Vagina (tissue), 2 donors: ENCODE measurements at regions not wholly inside any gene's neighbourhood (a gene's known extent, or its start where the extent isn't known, plus 50 kb on each side); places are given as distances from the start of the nearest gene placed in this dataset.

Experiments
- DNase-seq, 2 donors: peaks; one replicate each; pipeline ENCODE4 v3.0.0-alpha.2; 2017; ENCODE audit errors: extremely low spot score in 2 of 2
- H3K27ac ChIP-seq: fragments of 200-600 bp; sonication (generic); one replicate; pipeline ENCODE4 v1.5.1; 2019
- H3K27me3 ChIP-seq: fragments of 200-600 bp; sonication (generic); one replicate; pipeline ENCODE4 v1.5.1; 2019
- H3K36me3 ChIP-seq, 2 donors: fragments of 200-600 bp; sonication (generic); one replicate each; pipeline ENCODE4 v1.5.1; 2017 to 2019
- H3K4me1 ChIP-seq: fragments of 200-600 bp; sonication (generic); one replicate; pipeline ENCODE4 v1.5.1; 2019
- H3K4me3 ChIP-seq, 2 donors: fragments of 200-600 bp; sonication (generic); 1 replicate in 1 of 2; 2 replicates in 1 of 2; pipeline ENCODE4 v1.5.1; 2016 to 2019
- H3K9me3 ChIP-seq: fragments of 200-600 bp; sonication (generic); one replicate; pipeline ENCODE4 v1.5.1; 2019
- CTCF ChIP-seq, 3 experiments: fragments of 450-650 bp in 2 of 3; fragments of 200-600 bp in 1 of 3; sonication (generic) in 1 of 3; IDR thresholded peaks; one replicate each; pipeline ENCODE4 v1.5.1; 2017 to 2019; ENCODE audit warnings: antibody characterized with exemption in 3 of 3, mild to moderate bottlenecking in 2 of 3, moderate library complexity in 2 of 3
- POLR2A ChIP-seq, 2 donors: fragments of 450-650 bp; IDR thresholded peaks; one replicate each; pipeline ENCODE4 v1.6.1; 2017; ENCODE audit warnings: antibody characterized with exemption in 2 of 2, mild to moderate bottlenecking in 2 of 2, moderate library complexity in 2 of 2
- POLR2AphosphoS5 ChIP-seq, 2 donors: sonication (generic); formaldehyde crosslinking; IDR thresholded peaks; one replicate each; pipeline ENCODE4 v1.9.0; 2017; ENCODE audit warnings: antibody characterized with exemption in 2 of 2, mild to moderate bottlenecking in 2 of 2, low read depth in 1 of 2; ENCODE audit not compliant: insufficient read depth in 1 of 2
- intact Hi-C: fragments of 100-400 bp; cut with DNase I; formaldehyde crosslinking; loops from one replicate; pipeline ENCODE4 v1.15.1; 2023

- H3K27ac ChIP-seq, result no peak overlapping the region
- no peaks in the 10 kb centered on the region for H3K36me3 ChIP-seq
- no peak for TF ChIP-seq CTCF (IDR thresholded peaks at IDR 0.05)
- TF ChIP-seq POLR2A (IDR thresholded peaks at IDR 0.05), result no peak
- TF ChIP-seq POLR2AphosphoS5 (IDR thresholded peaks at IDR 0.05; ENCODE audit: insufficient read depth in 1 of 2, low read depth in 1 of 2), result no peak
- peak; percentile 29 to 72 for DNase-seq
- no peak overlapping the region for H3K4me3 ChIP-seq
- H3K9me3 ChIP-seq, result no peaks in the 10 kb centered on the region
- H3K27me3 ChIP-seq, result no peaks in the 10 kb centered on the region
- intact Hi-C loops, result no loop called here
- no peaks in the 10 kb centered on the region for H3K4me1 ChIP-seq
These were observed 390.7 kb downstream of the NPHP4 start for GRCh38 chr1:5601516-5601915.

- Histone ChIP-seq H3K27me3 (no peaks in the 10 kb centered on the region), H3K36me3 (no peaks in the 10 kb centered on the region), H3K4me3 (no peak overlapping the region), H3K27ac (no peak overlapping the region), H3K4me1 (no peaks in the 10 kb centered on the region), H3K9me3 (no peaks in the 10 kb centered on the region)
- DNase-seq, result peak; percentile 44 to 88
- TF ChIP-seq CTCF (IDR thresholded peaks at IDR 0.05), result no peak
- no peak for TF ChIP-seq POLR2A (IDR thresholded peaks at IDR 0.05)
- no peak for TF ChIP-seq POLR2AphosphoS5 (IDR thresholded peaks at IDR 0.05; ENCODE audit: insufficient read depth in 1 of 2, low read depth in 1 of 2)
- intact Hi-C loops, result no loop called here
These were observed 392.7 kb downstream of the NPHP4 start for GRCh38 chr1:5599541-5599940.

- DNase-seq, result peak; percentile 49 to 56
- H3K9me3 ChIP-seq, result no peaks in the 10 kb centered on the region
- H3K36me3 ChIP-seq, result no peaks in the 10 kb centered on the region
- H3K27me3 ChIP-seq, result no peaks in the 10 kb centered on the region
- no peak overlapping the region for H3K4me3 ChIP-seq
- H3K27ac ChIP-seq, result no peak overlapping the region
- TF ChIP-seq POLR2A (IDR thresholded peaks at IDR 0.05), result no peak
- no peak for TF ChIP-seq POLR2AphosphoS5 (IDR thresholded peaks at IDR 0.05; ENCODE audit: insufficient read depth in 1 of 2, low read depth in 1 of 2)
- TF ChIP-seq CTCF (IDR thresholded peaks at IDR 0.05), result no peak
- no peaks in the 10 kb centered on the region for H3K4me1 ChIP-seq
- intact Hi-C loops, result no loop called here
These were observed 393.3 kb downstream of the NPHP4 start for GRCh38 chr1:5598824-5599395.

GRCh38 chr1:5597991-5598823, 394.0 kb downstream of the NPHP4 start:
- Histone ChIP-seq H3K27me3 (no peaks in the 10 kb centered on the region), H3K4me3 (no peak overlapping the region), H3K9me3 (no peaks in the 10 kb centered on the region), H3K36me3 (no peaks in the 10 kb centered on the region), H3K4me1 (no peaks in the 10 kb centered on the region), H3K27ac (no peak overlapping the region)
- TF ChIP-seq POLR2AphosphoS5 (IDR thresholded peaks at IDR 0.05; ENCODE audit: insufficient read depth in 1 of 2, low read depth in 1 of 2), result no peak
- no peak for TF ChIP-seq CTCF (IDR thresholded peaks at IDR 0.05)
- no peak for TF ChIP-seq POLR2A (IDR thresholded peaks at IDR 0.05)
- intact Hi-C loops, result no loop called here
- peak; percentile 52 to 87 for DNase-seq
